GM19452 (cell line): ENCODE measurements at regions not wholly inside any gene's neighbourhood (a gene's known extent, or its start where the extent isn't known, plus 50 kb on each side); places are given as distances from the start of the nearest gene placed in this dataset.
"Not testable (repeated sequence)": the region's sequence is repeated elsewhere in the genome, so short reads cannot be mapped to it uniquely, and the experiment has no call there.

Experiments used
- ATAC-seq: cut with Tn5 transposase; IDR thresholded peaks from one replicate; pipeline ENCODE4 v1.9.1; 2021; ENCODE audit not compliant: unreplicated experiment

DNA sequence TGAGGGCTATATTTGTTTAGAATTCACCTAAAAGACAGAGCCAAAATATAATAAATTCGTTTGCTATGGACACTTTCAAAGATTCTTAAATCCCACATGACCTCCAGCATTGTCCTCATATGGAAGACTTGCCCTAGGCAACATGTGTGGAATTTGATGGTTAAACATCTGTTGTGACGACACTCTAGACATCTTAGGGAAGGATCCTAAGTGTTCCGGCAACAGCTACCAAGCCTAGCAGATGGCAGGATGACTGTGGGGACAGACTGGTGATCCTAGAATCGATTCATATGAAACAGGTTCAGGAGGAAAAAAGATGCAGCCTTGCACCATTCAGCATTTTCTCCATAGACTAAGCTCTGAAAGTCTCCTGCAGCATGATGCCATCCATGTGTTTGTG, 77.6 kb upstream of the BACH2 start:
- no peak for ATAC-seq

DNA sequence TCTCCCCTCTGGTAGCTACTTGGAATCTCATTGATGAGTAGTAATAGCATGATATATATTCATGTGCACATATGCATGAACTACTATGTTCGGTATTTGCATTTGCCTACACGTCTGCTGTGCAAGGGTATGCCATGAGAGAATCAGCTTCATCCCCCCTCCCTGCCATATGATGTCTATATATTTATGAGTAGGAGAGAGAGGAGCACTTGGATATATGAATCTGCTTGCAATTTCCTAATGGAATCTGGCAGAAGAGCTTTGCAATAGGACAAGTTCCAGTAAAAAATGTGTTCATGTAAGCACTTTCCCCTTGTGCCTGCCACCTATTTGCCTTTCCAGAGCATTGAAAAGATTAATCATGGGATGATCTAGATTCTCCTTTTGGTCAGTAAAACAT, 76.2 kb upstream of the BACH2 start:
- ATAC-seq: no peak

DNA sequence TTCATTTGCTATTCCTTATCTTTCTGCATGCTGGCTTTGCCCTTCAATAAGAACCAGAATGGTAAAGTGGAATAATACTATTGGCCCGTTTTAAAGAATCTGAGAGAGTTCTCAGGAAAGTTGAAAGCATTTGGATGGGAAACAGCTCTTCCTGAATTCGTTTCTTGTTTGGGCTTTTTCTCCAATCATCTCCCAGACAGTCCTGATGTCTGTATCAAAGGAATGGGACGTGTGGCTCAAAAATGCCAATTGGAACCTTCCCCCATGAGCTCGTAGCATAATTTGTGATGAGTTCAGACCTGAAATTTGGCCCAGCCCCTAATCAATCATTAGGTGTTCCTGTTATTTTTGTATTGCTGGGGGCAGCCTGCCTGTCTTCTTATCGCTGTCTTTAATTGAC, 75.8 kb upstream of the BACH2 start:
- no peak for ATAC-seq

DNA sequence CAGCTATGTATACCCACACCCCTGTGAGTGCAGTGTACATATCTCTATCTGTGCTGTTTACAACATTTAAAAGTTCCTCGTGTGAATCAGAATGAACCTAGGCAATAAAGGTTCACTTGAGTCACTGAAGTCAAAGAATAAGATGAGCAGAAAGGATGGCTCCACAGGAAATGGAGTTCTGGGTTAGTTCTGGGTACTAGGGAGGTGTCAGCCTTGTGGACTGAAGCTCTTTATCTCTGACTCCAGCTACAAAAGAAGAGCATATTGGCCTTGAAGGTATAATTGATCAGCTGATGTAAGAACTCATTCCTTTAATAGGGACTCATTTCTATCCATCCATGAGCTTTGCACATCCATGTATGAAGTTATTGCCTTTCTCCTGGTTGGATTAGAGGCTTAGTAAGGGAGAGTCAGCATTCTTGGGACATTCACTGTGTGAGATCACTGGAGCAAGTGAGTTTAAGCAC, 73.9 kb upstream of the BACH2 start:
- ATAC-seq: no peak

DNA sequence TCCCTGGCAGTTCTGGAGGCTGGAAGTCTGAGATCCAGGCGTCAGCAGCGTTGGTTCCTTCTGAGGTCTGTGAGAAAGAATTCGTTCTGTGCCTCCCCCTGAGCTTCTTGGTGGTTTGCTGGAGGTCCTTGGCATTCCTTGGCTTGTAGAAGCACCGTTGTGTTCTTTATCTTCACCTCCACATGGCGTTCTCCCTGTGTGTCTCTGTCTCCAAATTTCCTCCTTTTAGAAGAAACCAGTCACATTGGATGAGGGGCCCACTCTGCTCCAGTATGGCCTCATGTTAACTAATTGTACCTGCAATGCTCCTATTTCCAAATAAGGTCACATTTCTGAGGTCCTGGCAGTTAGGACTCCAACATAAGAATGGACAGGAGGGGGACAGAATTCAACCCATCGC, 73.0 kb upstream of the BACH2 start:
- no peak for ATAC-seq

DNA sequence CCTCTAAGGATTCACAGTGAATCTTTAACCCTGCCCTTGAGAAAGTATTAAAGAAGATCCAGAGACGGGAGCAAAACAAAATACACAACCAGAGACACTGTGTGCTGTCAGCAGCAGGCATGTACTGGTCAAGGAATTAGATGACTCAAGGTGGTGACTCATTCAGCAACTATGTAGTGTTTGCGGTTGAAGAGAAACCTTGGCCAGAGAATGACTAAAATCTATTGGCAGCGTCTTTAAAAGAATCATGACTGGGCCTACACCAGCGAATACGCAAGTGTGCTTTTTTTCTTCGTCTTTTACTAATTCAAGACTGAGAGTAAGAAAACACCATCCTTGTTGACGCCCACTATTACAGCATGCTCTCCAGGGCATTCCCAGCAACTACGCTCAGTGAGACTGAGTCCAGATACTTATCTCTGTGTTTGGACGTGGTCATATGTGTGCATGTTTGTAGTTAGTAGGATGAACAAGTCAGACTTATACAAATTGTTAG, 72.4 kb upstream of the BACH2 start:
- ATAC-seq: peak; percentile 100

DNA sequence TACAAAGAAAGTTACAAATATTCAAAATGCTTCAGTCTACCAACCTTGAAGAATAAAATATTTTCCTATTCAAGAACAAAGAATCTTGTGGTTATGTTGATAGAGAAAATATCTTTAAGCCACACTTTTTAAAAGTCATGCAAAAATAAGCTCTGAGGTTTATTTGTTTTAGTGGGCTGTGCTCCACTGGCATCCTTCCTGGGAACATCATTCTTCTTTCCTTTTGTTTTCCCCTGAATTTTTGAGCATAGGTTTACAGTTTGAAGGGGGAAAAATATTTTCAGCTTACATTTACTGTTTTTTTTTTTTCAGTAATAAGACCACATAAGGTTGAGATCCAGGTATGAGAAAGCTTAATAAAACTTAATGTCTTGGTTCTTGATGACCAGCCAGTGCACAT, 72.0 kb upstream of the BACH2 start:
- no peak for ATAC-seq

DNA sequence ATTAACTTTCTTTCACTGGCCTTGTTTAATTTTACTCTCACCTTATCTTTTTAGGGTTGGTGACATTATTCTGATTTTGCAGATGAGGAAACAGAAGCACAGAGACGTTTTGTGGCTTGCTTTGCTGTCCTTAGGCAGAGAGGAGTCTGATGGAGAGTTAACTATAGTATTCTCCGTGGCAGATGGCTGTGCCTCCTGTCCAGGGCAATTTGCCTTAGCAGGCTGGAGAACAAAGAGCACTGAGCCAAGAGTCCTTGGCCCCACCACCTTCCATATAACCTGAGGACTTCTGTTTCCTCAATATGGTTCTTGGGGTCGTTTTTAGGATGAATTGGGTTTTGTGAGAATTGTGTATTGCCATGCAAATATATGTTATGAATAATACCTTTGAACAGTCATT, 71.4 kb upstream of the BACH2 start:
- ATAC-seq: no peak

DNA sequence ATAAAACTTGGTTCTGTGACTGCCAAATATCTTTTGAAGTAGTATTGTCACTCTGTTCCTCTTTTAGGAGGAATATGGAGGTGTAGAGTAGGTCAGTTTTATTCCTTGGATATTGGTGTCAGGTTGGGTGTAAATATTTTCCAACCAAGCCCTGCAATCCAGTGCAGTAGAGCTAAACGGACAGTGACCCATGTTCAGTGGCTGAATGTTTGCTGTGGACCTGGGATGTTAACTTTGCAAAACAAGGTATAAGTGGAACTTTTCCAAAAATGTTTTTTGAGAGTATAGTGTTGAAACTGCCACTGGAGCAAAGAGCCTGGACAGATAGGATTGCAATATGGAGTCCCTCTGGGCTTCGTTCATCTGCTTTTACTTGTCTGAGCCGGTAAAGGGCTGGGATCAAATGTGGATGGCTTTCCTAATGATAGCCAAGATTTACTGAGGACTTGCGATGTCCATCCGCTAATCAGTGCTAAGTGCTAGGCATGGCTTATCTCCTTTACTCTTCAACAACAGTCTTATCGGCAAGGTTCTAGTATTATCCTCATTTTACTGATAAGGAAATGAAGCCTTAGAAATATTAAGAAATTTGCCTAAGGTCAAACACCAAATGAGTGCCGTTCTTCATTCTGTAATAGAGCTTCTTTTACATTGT, 69.0 kb upstream of the BACH2 start:
- ATAC-seq: no peak

DNA sequence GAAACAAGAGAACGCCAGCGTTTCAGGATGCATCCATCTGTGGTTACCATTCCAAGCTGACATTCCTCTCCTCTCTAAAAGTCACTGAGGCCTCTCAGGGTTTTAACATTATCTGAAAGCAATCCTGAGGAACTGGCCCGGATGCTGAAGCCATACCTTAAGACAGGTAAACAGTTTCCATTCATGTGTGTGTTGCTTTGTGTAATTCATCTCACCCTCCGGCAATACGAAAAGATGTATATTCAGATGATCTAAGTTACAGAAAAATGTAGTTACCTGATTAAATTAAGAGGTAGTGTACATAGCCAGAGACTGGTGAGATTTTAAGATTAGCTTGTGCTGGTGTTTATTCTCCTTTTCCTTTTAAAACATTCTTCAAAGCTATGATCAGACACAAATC, 68.4 kb upstream of the BACH2 start:
- no peak for ATAC-seq

DNA sequence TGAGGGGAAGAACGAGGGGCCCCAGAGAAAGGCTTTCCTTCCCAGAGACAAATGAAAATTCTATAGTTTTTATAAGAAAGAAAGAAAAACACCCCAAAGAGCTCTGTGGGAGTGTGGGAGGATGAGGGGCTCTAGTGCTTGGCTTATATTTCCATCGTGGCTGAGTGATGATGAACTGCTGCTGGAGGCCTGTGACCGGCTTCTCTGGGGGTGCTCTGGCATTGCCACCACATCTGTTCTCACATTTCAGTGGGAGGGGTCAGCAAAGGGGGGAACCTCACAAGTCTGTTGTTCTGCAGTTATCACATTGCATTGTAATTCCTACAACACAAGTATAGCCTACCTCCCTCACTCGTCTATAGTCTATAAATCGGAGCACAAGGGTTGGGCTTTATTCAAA, 67.6 kb upstream of the BACH2 start:
- ATAC-seq: no peak

DNA sequence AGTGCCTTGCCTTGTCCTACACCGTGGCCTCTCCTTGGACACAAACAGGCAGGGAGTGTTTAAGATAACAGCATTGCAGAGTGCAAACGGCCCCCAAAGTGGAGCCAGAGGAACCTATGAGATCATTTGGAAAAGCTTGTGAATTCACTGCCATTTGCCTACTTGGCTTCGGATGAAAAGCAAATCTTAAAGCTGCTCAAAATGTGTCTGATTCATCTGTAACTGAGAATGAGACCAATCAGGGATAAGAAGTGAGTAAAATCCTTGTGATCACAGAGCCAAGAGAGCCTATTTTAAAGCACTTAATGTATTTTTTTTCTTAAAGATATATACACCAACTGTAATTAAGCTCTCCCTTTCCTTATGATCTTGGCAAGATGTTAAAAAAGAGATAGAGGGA, 65.7 kb upstream of the BACH2 start:
- no peak for ATAC-seq

DNA sequence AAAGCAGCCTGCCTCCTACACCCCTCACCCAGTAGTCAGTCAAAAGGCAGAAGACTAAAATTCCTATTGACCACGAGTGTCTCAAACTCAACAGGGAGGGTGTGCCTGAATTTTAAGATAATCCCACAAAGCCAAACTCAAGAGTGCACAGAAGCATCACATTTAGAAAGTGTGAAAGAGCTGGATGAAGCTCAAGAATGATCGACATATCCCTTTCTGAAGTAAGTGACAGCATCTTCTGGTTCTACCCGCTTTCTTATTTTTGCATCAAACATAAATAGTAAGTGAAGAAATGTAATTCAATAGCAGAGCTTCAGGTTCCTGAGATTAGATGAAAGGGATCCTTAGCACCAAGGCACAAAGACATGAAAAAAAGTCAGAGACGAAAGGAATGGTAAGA, 64.5 kb upstream of the BACH2 start:
- ATAC-seq: no peak

DNA sequence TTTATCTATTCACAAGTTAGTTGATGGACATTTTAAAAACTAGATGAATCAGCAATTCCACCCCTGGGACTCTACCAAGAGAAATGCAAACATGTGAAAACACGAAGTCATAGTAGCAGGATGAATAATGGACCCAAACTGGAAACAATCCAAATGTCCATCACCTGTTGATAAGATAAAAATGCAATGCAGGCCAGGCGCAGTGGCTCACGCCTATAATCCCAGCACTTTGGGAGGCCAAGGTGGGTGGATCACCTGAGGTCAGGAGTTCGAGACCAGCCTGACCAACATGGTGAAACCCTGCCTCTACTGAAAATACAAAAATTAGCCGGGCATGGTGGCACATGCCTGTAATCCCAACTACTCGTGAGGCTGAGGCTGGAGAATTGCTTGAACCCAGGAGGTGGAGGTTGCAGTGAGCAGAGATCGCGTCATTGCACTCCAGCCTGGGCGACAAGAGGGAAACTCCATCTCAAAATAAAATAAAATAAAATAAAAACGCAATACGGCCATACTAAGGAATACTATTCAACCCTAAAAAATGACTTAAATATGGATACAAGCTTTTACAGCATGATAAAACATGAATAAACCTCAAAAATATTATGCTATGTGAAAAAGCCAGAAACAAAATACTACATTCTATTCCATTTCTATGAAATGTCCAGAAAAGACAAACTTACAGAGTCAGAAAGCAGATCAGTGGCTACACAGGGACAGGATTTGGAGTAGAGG, 61.6 kb upstream of the BACH2 start:
- not testable (repeated sequence) for ATAC-seq

DNA sequence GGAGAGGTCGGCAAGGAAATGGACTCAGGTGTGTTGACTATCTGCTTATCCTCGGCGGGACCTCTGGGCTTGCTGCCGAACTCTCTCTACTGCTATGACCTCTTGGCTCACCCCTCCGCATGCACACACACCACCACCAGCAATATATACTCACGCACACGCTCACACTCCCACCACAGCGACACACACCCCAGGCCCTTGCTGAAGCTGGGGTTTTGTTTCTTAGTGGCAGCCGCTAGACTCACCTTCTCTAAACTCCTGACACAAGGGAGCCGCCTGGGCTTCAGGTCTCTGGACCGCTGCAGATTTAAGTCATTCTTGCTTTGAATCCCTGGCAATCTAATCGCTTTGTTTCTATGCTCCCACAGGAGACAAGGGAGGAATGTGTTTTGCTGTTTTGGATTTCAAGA, 59.4 kb upstream of the BACH2 start:
- ATAC-seq: no peak

DNA sequence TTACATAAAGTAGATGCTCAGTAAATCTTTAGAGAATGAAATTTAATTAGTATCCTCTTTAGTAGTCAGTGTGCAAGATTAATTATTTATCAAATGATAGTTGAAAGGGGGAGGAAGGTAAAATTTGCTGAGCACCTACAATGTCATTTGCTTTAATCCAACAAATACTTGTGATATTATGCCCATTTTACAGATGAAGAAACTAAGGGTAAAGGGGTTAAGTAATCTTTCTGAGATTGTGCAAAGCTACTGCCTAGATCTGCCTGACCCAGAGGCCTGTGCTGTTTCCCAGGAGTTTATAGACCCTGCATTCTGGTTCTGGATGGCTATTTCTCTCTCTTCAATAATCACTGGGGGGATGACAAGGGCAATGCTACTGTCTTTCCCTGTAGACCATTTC, 58.3 kb upstream of the BACH2 start:
- no peak for ATAC-seq

DNA sequence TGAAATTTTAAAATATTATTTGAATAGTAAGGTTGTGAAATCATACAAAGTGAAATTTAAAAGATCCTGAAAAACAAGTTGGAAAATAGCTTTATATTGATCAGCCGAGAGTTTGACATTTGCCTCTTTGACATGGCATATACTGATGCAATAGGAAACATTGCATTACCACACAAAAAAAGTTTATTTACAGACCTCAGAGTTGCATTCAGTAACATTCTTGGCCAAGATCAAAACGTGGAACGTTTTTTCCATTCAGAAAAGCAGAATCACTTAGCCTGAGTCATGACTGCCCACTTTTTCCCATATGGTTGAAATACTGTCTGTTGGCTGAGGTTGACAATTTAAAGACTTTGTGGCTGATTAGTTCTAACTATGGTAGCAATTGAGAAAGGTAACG, 55.1 kb upstream of the BACH2 start:
- no peak for ATAC-seq

DNA sequence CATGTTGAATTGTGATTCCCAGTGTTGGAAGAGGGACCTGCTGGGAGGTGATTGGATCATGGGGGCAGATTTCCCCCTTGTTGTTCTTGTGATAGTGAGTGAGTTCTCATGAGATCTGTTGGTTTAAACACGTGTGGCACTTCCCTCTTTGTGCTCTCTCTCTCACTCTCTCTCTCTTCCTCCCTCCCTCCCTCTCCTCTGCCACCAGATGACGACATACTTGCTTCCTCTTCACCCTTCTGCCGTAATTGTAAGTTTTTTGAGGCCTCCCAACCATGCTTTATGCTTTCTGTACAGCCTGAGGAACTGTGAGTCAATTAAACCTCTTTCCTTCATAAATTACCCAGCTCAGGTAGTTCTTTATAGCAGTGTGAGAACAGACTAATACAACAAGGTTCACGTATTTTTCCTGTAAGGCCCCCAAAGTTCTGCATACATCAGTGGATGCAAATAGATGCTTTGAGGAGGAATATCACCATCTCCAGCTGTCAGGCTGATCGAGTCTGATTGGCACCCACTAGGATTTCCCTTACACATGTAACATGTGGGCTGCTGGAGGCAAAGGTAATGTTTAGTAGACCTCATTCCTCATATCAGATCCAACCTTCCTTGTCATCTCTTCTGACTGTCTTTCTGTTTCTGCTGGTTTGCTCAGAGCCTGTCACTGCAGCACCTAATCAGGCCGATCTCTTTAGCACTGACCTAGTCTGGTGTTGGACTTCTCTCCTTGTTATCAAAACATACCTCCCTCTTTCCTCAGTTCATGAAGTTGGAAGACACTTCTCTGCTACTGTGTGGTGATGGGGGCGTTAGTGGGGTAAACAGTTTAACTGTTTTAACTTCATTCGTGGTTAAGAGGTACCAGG, 54.3 kb upstream of the BACH2 start:
- no peak for ATAC-seq

DNA sequence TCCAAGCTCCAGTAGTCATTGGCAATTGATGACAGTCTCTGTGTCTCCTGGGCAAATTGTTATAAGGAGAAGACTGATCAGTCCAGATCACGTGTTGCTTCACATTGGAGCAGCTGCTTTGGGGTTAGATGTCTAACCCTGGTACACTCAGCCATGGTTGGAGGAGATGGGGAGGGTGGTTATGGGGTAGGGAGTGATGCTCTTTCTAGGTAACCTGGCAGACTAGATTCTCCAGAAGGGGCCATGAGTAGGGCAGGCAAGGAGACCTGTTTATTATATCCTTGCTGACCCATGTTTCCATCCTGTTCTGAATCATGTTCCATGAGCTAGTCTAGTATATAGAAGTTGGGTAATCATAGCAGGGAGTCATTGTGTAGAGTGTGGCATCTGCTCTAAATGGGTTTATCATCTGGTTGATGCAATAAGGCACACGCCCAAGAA, 50.8 kb upstream of the BACH2 start:
- no peak for ATAC-seq

DNA sequence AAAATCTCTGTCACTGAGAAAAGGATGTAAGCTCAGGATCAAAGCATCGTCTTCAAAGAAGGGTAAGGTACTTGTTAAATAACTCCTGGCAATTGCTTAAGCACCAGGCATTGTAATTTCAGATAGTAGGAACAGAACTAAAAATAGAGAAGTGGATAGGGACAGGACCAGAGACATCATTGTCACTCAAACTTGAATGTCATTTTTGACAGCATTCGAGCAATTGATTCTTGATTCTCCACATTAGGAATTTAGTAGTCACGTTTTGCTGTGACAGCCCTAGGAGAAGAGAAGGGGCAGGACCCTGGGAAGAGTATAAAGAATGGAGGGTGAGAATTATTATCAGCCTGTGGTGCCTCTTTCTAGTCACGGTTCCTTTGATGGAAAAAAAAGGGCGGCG, 50.1 kb upstream of the BACH2 start:
- no peak for ATAC-seq
